Esophagus squamous epithelium (tissue), 4 donors: ENCODE measurements at regions not wholly inside any gene's neighbourhood (a gene's known extent, or its start where the extent isn't known, plus 50 kb on each side); places are given as distances from the start of the nearest gene placed in this dataset.

Experiments
- POLR2A ChIP-seq, 4 donors: fragments of 450-650 bp; IDR thresholded peaks; one replicate each; pipeline ENCODE4 v1.6.1; 2017; ENCODE audit warnings: antibody characterized with exemption in 4 of 4, mild to moderate bottlenecking in 4 of 4, moderate library complexity in 3 of 4
- TF ChIP-seq, protein P1 (sequence below), 6 experiments: fragments of 450-650 bp in 4 of 6; fragments of 200-600 bp in 2 of 6; sonication (generic) in 2 of 6; IDR thresholded peaks; one replicate each; pipeline ENCODE4 v1.5.1; 2016 to 2019; ENCODE audit warnings: antibody characterized with exemption in 6 of 6, mild to moderate bottlenecking in 4 of 6, moderate library complexity in 4 of 6

DNA sequence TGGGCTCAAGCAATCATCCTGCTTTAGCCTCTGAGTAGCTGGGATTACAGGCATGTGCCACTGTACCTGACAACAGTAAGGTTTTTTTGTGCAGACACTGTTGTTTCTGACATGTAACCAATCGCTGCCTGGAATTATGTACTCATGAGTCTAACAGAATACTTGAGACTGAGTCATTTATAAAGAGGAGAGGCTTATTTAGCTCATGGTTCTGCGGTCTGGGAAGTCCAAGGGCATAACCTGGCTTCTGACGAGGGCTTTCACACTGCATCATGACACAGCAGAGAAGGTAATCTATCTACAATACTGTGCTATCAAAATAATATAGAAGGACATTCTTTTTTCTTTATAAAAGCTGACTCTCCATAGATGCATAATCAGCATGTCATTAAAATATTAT lies 115.5 kb upstream of the STOX2 start:
- TF ChIP-seq, protein P1, sequence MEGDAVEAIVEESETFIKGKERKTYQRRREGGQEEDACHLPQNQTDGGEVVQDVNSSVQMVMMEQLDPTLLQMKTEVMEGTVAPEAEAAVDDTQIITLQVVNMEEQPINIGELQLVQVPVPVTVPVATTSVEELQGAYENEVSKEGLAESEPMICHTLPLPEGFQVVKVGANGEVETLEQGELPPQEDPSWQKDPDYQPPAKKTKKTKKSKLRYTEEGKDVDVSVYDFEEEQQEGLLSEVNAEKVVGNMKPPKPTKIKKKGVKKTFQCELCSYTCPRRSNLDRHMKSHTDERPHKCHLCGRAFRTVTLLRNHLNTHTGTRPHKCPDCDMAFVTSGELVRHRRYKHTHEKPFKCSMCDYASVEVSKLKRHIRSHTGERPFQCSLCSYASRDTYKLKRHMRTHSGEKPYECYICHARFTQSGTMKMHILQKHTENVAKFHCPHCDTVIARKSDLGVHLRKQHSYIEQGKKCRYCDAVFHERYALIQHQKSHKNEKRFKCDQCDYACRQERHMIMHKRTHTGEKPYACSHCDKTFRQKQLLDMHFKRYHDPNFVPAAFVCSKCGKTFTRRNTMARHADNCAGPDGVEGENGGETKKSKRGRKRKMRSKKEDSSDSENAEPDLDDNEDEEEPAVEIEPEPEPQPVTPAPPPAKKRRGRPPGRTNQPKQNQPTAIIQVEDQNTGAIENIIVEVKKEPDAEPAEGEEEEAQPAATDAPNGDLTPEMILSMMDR (IDR thresholded peaks at IDR 0.05) = no peak
- no peak for TF ChIP-seq POLR2A (IDR thresholded peaks at IDR 0.05)
